ENCODE measurements at regions not wholly inside any gene's neighbourhood (a gene's known extent, or its start where the extent isn't known, plus 50 kb on each side); places are given as distances from the start of the nearest gene placed in this dataset.

- TF ChIP-seq, protein P1, sequence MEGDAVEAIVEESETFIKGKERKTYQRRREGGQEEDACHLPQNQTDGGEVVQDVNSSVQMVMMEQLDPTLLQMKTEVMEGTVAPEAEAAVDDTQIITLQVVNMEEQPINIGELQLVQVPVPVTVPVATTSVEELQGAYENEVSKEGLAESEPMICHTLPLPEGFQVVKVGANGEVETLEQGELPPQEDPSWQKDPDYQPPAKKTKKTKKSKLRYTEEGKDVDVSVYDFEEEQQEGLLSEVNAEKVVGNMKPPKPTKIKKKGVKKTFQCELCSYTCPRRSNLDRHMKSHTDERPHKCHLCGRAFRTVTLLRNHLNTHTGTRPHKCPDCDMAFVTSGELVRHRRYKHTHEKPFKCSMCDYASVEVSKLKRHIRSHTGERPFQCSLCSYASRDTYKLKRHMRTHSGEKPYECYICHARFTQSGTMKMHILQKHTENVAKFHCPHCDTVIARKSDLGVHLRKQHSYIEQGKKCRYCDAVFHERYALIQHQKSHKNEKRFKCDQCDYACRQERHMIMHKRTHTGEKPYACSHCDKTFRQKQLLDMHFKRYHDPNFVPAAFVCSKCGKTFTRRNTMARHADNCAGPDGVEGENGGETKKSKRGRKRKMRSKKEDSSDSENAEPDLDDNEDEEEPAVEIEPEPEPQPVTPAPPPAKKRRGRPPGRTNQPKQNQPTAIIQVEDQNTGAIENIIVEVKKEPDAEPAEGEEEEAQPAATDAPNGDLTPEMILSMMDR (IDR thresholded peaks at IDR 0.05) = no peak
- TF ChIP-seq POLR2AphosphoS5 (IDR thresholded peaks at IDR 0.05; ENCODE audit: low read depth, low read length) = no peak
- no peak for TF ChIP-seq REST (IDR thresholded peaks at IDR 0.05; ENCODE audit: insufficient read depth in 1 of 2, low read depth in 2 of 2, low read length in 1 of 2)
- TF ChIP-seq SIN3A (IDR thresholded peaks at IDR 0.05; ENCODE audit: borderline replicate concordance, insufficient read depth, low read depth, low read length) = no peak
- no peak for TF ChIP-seq TCF7L2 (IDR thresholded peaks at IDR 0.05; ENCODE audit: low read depth, low read length)
Measured at GRCh38 chr20:10807013-10807412, 133.2 kb upstream of the JAG1 start.

Data from Panc1 (cell line).